CD14-positive monocyte (primary cell): ENCODE measurements at regions not wholly inside any gene's neighbourhood (a gene's known extent, or its start where the extent isn't known, plus 50 kb on each side); places are given as distances from the start of the nearest gene placed in this dataset.

Source experiments
- DNase-seq, 3 donors: peaks; one replicate each; pipeline ENCODE4 v3.0.0-alpha.2; 2011 to 2022
- H2AFZ ChIP-seq: 2 replicates; pipeline ENCODE4 v1.6.0; 2012; ENCODE audit warnings: mild to moderate bottlenecking, low read depth, low read length, inconsistent platforms; ENCODE audit not compliant: insufficient read depth, poor library complexity, severe bottlenecking
- H3K27ac ChIP-seq, 2 donors: 1 replicate in 1 of 2; 2 replicates in 1 of 2; pipeline ENCODE4 v1.5.1; 2012 to 2013; ENCODE audit warnings: low read length in 2 of 2, control low read depth in 1 of 2, inconsistent platforms in 1 of 2, low read depth in 1 of 2, mild to moderate bottlenecking in 1 of 2
- H3K27me3 ChIP-seq, 2 donors: one replicate each; pipeline versions ENCODE4 v1.6.0 to v1.6.1; 2011 to 2013; ENCODE audit warnings: low read length in 2 of 2; ENCODE audit not compliant: control insufficient read depth in 2 of 2, insufficient read depth in 2 of 2
- H3K36me3 ChIP-seq, 2 donors: replicated peaks in 1 of 2; 1 replicate in 1 of 2; 2 replicates in 1 of 2; pipeline versions ENCODE4 v1.5.1 to v1.6.1; 2012 to 2013; ENCODE audit warnings: low read length in 2 of 2, control low read depth in 1 of 2, inconsistent platforms in 1 of 2, mild to moderate bottlenecking in 1 of 2; ENCODE audit not compliant: insufficient read depth in 2 of 2, control insufficient read depth in 1 of 2
- H3K4me1 ChIP-seq, 2 donors: 1 replicate in 1 of 2; 2 replicates in 1 of 2; pipeline versions ENCODE4 v1.5.1 to v1.6.1; 2012 to 2013; ENCODE audit warnings: low read length in 2 of 2, control low read depth in 1 of 2, inconsistent platforms in 1 of 2, mild to moderate bottlenecking in 1 of 2, moderate library complexity in 1 of 2; ENCODE audit not compliant: insufficient read depth in 2 of 2, control insufficient read depth in 1 of 2
- H3K4me2 ChIP-seq: replicated peaks from 2 replicates; pipeline ENCODE3; 2012; ENCODE audit warnings: low read length, moderate library complexity, mild to moderate bottlenecking; ENCODE audit not compliant: poor library complexity, severe bottlenecking; ENCODE audit errors: extremely low read depth
- H3K4me3 ChIP-seq, 3 experiments: fragments of 200-600 bp in 1 of 3; sonication (generic) in 1 of 3; replicated peaks in 1 of 3; 1 replicate in 2 of 3; 2 replicates in 1 of 3; pipeline ENCODE4 v1.5.1; 2011 to 2013; ENCODE audit warnings: low read length in 3 of 3, mild to moderate bottlenecking in 3 of 3, control low read depth in 2 of 3, low read depth in 2 of 3, inconsistent platforms in 1 of 3, moderate library complexity in 1 of 3
- H3K79me2 ChIP-seq: 2 replicates; pipeline ENCODE4 v1.6.0; 2012; ENCODE audit warnings: mild to moderate bottlenecking, control low read depth, inconsistent platforms, low read length, moderate library complexity; ENCODE audit not compliant: insufficient read depth
- H3K9ac ChIP-seq: 2 replicates; pipeline ENCODE4 v1.6.0; 2017; ENCODE audit warnings: low read length, mild to moderate bottlenecking; ENCODE audit not compliant: insufficient read depth, poor library complexity, severe bottlenecking
- H3K9me3 ChIP-seq, 2 donors: replicated peaks in 1 of 2; 1 replicate in 1 of 2; 2 replicates in 1 of 2; pipeline versions ENCODE4 v1.5.1 to v1.6.1; 2012 to 2013; ENCODE audit warnings: low read length in 2 of 2, control low read depth in 1 of 2; ENCODE audit not compliant: control insufficient read depth in 1 of 2, insufficient read depth in 1 of 2
- H4K20me1 ChIP-seq: 2 replicates; pipeline ENCODE4 v1.6.0; 2012; ENCODE audit warnings: mild to moderate bottlenecking, low read length, control low read depth, moderate library complexity; ENCODE audit not compliant: insufficient read depth
- H3K27ac Mint-ChIP-seq, 7 donors: one replicate each; pipeline ENCODE4 v1.8.0; 2020; ENCODE audit warnings: mild to moderate bottlenecking in 7 of 7, mixed read lengths in 7 of 7, moderate library complexity in 6 of 7, inconsistent platforms in 2 of 7
- H3K27me3 Mint-ChIP-seq, 3 donors: one replicate each; pipeline ENCODE4 v1.8.0; 2021 to 2022; ENCODE audit warnings: low read depth in 3 of 3, mild to moderate bottlenecking in 3 of 3, mixed read lengths in 3 of 3, moderate library complexity in 3 of 3, inconsistent platforms in 1 of 3
- H3K36me3 Mint-ChIP-seq, 2 donors: one replicate each; pipeline ENCODE4 v1.8.0; 2020; ENCODE audit warnings: mixed read lengths in 2 of 2, inconsistent platforms in 1 of 2, mild to moderate bottlenecking in 1 of 2
- H3K4me1 Mint-ChIP-seq: one replicate; pipeline ENCODE4 v1.8.0; 2020; ENCODE audit warnings: mild to moderate bottlenecking, mixed read lengths
- H3K4me3 Mint-ChIP-seq, 2 donors: one replicate each; pipeline ENCODE4 v1.8.0; 2020; ENCODE audit warnings: mild to moderate bottlenecking in 2 of 2, mixed read lengths in 2 of 2, moderate library complexity in 1 of 2
- H3K9me3 Mint-ChIP-seq, 7 donors: one replicate each; pipeline ENCODE4 v1.8.0; 2020 to 2022; ENCODE audit warnings: mixed read lengths in 7 of 7, mild to moderate bottlenecking in 6 of 7, moderate library complexity in 6 of 7, inconsistent platforms in 2 of 7
- WGBS: methylation state at CpG from one replicate; pipeline ENCODE4 v1.1.5; 2013; ENCODE audit warnings: missing lambda C conversion rate; ENCODE audit not compliant: insufficient coverage; 5-methylcytosine and 5-hydroxymethylcytosine counted together
- intact Hi-C, 2 donors: fragments of 100-400 bp; cut with micrococcal nuclease; formaldehyde crosslinking; loops; one replicate each; pipeline versions ENCODE4 v1.15.0 to v1.15.1; 2023
- TF ChIP-seq, protein P1 (sequence below): fragments of 200-600 bp; IDR thresholded peaks from one replicate; pipeline ENCODE4 v1.8.0; 2022; ENCODE audit warnings: antibody characterized with exemption, mild to moderate bottlenecking

DNA sequence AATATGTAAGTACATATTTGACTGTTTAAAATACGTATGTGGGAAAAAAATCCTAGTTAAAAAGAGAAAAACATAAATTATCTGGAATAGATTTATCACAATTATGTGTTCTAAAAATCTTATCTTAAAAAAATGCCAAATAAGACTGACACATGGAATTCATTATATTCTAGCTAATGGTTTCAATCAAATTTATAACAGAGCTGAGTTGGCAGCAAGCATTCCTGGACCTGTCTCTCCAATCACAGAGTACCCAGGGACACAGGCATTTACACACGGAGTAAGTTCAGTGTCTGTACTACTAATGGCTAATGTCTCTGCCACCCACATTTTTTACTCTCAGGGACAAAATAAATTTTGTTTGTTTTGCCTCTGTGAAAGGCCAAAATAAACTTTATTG is 122.3 kb downstream of the RPS12 start:
- H3K79me2 ChIP-seq = no peaks in the 10 kb centered on the region
- H3K27ac ChIP-seq = no peak overlapping the region
- H3K4me2 ChIP-seq = no peak overlapping the region
- no CpG with 5 or more reads among the region's 2 CpGs for WGBS
- intact Hi-C loops = no loop called here
- H4K20me1 ChIP-seq = no peaks in the 10 kb centered on the region
- no peak overlapping the region for H2AFZ ChIP-seq
- Mint-ChIP-seq H3K36me3 (no peaks in the 10 kb centered on the region), H3K9me3 (peaks cover 0 to 2% (median 0%) of the 10 kb centered on the region in 7 donors), H3K27me3 (peaks cover 0 to 2% (median under 1%) of the 10 kb centered on the region in 3 donors), H3K27ac (no peak overlapping the region), H3K4me1 (no peaks in the 10 kb centered on the region), H3K4me3 (no peak overlapping the region)
- no peak overlapping the region for H3K9ac ChIP-seq
- no peaks in the 10 kb centered on the region for H3K36me3 ChIP-seq
- TF ChIP-seq, protein P1, sequence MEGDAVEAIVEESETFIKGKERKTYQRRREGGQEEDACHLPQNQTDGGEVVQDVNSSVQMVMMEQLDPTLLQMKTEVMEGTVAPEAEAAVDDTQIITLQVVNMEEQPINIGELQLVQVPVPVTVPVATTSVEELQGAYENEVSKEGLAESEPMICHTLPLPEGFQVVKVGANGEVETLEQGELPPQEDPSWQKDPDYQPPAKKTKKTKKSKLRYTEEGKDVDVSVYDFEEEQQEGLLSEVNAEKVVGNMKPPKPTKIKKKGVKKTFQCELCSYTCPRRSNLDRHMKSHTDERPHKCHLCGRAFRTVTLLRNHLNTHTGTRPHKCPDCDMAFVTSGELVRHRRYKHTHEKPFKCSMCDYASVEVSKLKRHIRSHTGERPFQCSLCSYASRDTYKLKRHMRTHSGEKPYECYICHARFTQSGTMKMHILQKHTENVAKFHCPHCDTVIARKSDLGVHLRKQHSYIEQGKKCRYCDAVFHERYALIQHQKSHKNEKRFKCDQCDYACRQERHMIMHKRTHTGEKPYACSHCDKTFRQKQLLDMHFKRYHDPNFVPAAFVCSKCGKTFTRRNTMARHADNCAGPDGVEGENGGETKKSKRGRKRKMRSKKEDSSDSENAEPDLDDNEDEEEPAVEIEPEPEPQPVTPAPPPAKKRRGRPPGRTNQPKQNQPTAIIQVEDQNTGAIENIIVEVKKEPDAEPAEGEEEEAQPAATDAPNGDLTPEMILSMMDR = no peak
- H3K27me3 ChIP-seq = no peaks in the 10 kb centered on the region
- no peak for DNase-seq
- no peaks in the 10 kb centered on the region for H3K4me1 ChIP-seq
- H3K4me3 ChIP-seq = no peak overlapping the region
- H3K9me3 ChIP-seq = no peaks in the 10 kb centered on the region

DNA sequence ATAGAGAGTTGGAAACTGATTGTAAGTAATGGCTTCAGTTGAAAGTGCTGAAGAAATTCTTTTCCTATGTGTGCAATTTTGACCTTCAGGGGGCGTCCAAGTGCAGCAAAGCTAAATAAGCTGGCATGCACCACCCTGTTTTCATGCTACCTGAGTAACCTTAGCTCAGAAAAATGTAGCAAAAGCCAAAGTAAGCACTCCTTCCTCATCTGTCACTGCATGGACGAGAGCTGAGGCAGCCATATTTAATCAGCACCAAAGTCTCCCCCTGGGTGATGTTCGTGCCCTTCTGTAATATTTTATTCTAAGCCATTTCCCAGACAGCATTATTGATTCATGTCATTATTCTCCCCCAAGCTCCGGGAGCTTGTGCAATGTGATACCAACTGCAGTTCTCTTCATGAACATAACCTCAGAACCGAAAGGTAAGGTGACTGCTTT is 123.1 kb downstream of the RPS12 start:
- no peak overlapping the region for H3K27ac ChIP-seq
- no peak overlapping the region for H2AFZ ChIP-seq
- Mint-ChIP-seq H3K36me3 (no peaks in the 10 kb centered on the region), H3K9me3 (peaks cover 0 to 2% (median 0%) of the 10 kb centered on the region in 7 donors), H3K4me1 (no peaks in the 10 kb centered on the region), H3K4me3 (no peak overlapping the region), H3K27ac (no peak overlapping the region), H3K27me3 (peaks cover 0 to 2% (median 0%) of the 10 kb centered on the region in 3 donors)
- no peaks in the 10 kb centered on the region for H3K36me3 ChIP-seq
- 36% methylated on average over 3 of the region's 5 CpGs for WGBS
- H3K4me1 ChIP-seq = no peaks in the 10 kb centered on the region
- no peaks in the 10 kb centered on the region for H3K9me3 ChIP-seq
- no peaks in the 10 kb centered on the region for H3K79me2 ChIP-seq
- no peak overlapping the region for H3K4me2 ChIP-seq
- no peak overlapping the region for H3K4me3 ChIP-seq
- TF ChIP-seq, protein P1 = peak; percentile 14
- H3K9ac ChIP-seq = no peak overlapping the region
- no peaks in the 10 kb centered on the region for H4K20me1 ChIP-seq
- no peak for DNase-seq
- no peaks in the 10 kb centered on the region for H3K27me3 ChIP-seq
- intact Hi-C loops = no loop called here
